ENCODE measurements at regions not wholly inside any gene's neighbourhood (a gene's known extent, or its start where the extent isn't known, plus 50 kb on each side); places are given as distances from the start of the nearest gene placed in this dataset.

DNA sequence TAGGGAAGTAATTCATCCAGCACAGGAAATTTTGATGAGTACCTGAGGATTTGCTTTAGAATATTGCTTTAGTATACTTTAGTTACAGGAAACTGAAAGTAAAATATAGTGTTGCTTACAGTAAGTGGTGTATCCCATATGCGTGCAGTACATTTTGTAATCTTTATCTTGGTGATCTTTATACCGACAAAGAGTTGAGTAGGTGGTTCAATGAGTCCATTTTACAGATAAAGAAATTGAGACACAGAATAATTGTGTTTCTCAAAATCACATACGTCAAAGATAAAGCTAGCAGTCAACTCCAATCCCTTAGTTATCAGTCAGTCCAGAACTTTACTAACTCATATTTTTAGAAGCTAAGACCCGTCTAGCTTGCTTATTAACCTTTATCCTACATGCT, 65.8 kb upstream of the E2F3 start:
- TF ChIP-seq, protein P1, sequence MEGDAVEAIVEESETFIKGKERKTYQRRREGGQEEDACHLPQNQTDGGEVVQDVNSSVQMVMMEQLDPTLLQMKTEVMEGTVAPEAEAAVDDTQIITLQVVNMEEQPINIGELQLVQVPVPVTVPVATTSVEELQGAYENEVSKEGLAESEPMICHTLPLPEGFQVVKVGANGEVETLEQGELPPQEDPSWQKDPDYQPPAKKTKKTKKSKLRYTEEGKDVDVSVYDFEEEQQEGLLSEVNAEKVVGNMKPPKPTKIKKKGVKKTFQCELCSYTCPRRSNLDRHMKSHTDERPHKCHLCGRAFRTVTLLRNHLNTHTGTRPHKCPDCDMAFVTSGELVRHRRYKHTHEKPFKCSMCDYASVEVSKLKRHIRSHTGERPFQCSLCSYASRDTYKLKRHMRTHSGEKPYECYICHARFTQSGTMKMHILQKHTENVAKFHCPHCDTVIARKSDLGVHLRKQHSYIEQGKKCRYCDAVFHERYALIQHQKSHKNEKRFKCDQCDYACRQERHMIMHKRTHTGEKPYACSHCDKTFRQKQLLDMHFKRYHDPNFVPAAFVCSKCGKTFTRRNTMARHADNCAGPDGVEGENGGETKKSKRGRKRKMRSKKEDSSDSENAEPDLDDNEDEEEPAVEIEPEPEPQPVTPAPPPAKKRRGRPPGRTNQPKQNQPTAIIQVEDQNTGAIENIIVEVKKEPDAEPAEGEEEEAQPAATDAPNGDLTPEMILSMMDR (IDR thresholded peaks at IDR 0.05; ENCODE audit: poor library complexity): no peak
- no peak for TF ChIP-seq EZH2 (IDR thresholded peaks at IDR 0.05; ENCODE audit: borderline replicate concordance)

Measured in hepatocyte (in vitro differentiated cells).